Type B pancreatic cell (in vitro differentiated cells): ENCODE measurements at regions not wholly inside any gene's neighbourhood (a gene's known extent, or its start where the extent isn't known, plus 50 kb on each side); places are given as distances from the start of the nearest gene placed in this dataset.
"Not testable (repeated sequence)": the region's sequence is repeated elsewhere in the genome, so short reads cannot be mapped to it uniquely, and the experiment has no call there.

ENCODE experiments used
- DNase-seq: peaks from one replicate; pipeline ENCODE4 v3.0.0; 2021; ENCODE audit warnings: mixed read lengths; ENCODE audit not compliant: unreplicated experiment; ENCODE audit errors: extremely low spot score
- H3K27ac Mint-ChIP-seq: 2 replicates; pipeline ENCODE4 v1.8.0; 2021; ENCODE audit warnings: mild to moderate bottlenecking, mixed read lengths
- H3K27me3 Mint-ChIP-seq: 2 replicates; pipeline ENCODE4 v1.8.0; 2021; ENCODE audit warnings: mixed read lengths
- H3K36me3 Mint-ChIP-seq: 2 replicates; pipeline ENCODE4 v1.8.0; 2021; ENCODE audit warnings: mixed read lengths
- H3K4me1 Mint-ChIP-seq: one replicate; pipeline ENCODE4 v1.8.0; 2021; ENCODE audit warnings: mixed read lengths; ENCODE audit not compliant: unreplicated experiment
- H3K4me3 Mint-ChIP-seq: 2 replicates; pipeline ENCODE4 v1.8.0; 2021; ENCODE audit warnings: mild to moderate bottlenecking, mixed read lengths
- H3K9me3 Mint-ChIP-seq: 2 replicates; pipeline ENCODE4 v1.8.0; 2021; ENCODE audit warnings: mixed read lengths
- CTCF ChIP-seq: fragments of 200-600 bp; sonication (generic); conservative IDR thresholded peaks from 2 replicates; pipeline ENCODE4 v1.5.0; 2021; ENCODE audit warnings: antibody characterized with exemption, mild to moderate bottlenecking

- TF ChIP-seq CTCF = no peak
- Mint-ChIP-seq H3K4me1 (no peaks in the 10 kb centered on the region), H3K27me3 (no peaks in the 10 kb centered on the region), H3K27ac (no peak overlapping the region), H3K36me3 (no peaks in the 10 kb centered on the region), H3K4me3 (no peak overlapping the region), H3K9me3 (no peaks in the 10 kb centered on the region)
- DNase-seq = no peak
Observed at GRCh38 chr11:49377978-49378377, 169.6 kb upstream of the FOLH1 start.

- not testable (repeated sequence) for H3K27me3 Mint-ChIP-seq, H3K4me3 Mint-ChIP-seq, H3K9me3 Mint-ChIP-seq, H3K27ac Mint-ChIP-seq, DNase-seq, H3K36me3 Mint-ChIP-seq, H3K4me1 Mint-ChIP-seq
Observed at GRCh38 chr11:49373866-49374265, 165.5 kb upstream of the FOLH1 start.

- not testable (repeated sequence) for H3K9me3 Mint-ChIP-seq, H3K27me3 Mint-ChIP-seq, H3K4me3 Mint-ChIP-seq, H3K27ac Mint-ChIP-seq, H3K36me3 Mint-ChIP-seq, H3K4me1 Mint-ChIP-seq, DNase-seq
Observed at GRCh38 chr11:49373385-49373784, 165.0 kb upstream of the FOLH1 start.

- not testable (repeated sequence) for H3K36me3 Mint-ChIP-seq, H3K4me3 Mint-ChIP-seq, H3K27ac Mint-ChIP-seq, H3K27me3 Mint-ChIP-seq, DNase-seq, H3K9me3 Mint-ChIP-seq, H3K4me1 Mint-ChIP-seq
- peak; percentile 56 for TF ChIP-seq CTCF
Observed at GRCh38 chr11:49372137-49372536, 163.7 kb upstream of the FOLH1 start.

- H3K27ac Mint-ChIP-seq, H3K36me3 Mint-ChIP-seq, H3K4me3 Mint-ChIP-seq, H3K9me3 Mint-ChIP-seq, DNase-seq, H3K4me1 Mint-ChIP-seq, H3K27me3 Mint-ChIP-seq: not testable (repeated sequence)
Observed at GRCh38 chr11:49368556-49368955, 160.2 kb upstream of the FOLH1 start.

GRCh38 chr11:49365375-49365774 lies 157.0 kb upstream of the FOLH1 start:
- H3K9me3 Mint-ChIP-seq, DNase-seq, H3K4me3 Mint-ChIP-seq, H3K4me1 Mint-ChIP-seq, H3K27ac Mint-ChIP-seq, H3K27me3 Mint-ChIP-seq, H3K36me3 Mint-ChIP-seq: not testable (repeated sequence)

- not testable (repeated sequence) for H3K27me3 Mint-ChIP-seq, H3K27ac Mint-ChIP-seq, H3K4me1 Mint-ChIP-seq, H3K4me3 Mint-ChIP-seq, DNase-seq, H3K36me3 Mint-ChIP-seq, H3K9me3 Mint-ChIP-seq
Observed at GRCh38 chr11:49362994-49363393, 154.6 kb upstream of the FOLH1 start.

- not testable (repeated sequence) for H3K27me3 Mint-ChIP-seq, DNase-seq, H3K27ac Mint-ChIP-seq, H3K9me3 Mint-ChIP-seq, H3K4me1 Mint-ChIP-seq, H3K36me3 Mint-ChIP-seq, H3K4me3 Mint-ChIP-seq
Observed at GRCh38 chr11:49354536-49354935, 146.1 kb upstream of the FOLH1 start.

GRCh38 chr11:49352868-49353267 lies 144.5 kb upstream of the FOLH1 start:
- not testable (repeated sequence) for H3K4me3 Mint-ChIP-seq, H3K9me3 Mint-ChIP-seq, DNase-seq, H3K27ac Mint-ChIP-seq, H3K36me3 Mint-ChIP-seq, H3K4me1 Mint-ChIP-seq, H3K27me3 Mint-ChIP-seq

GRCh38 chr11:49346627-49347026 lies 138.2 kb upstream of the FOLH1 start:
- not testable (repeated sequence) for H3K4me1 Mint-ChIP-seq, H3K36me3 Mint-ChIP-seq, DNase-seq, H3K27ac Mint-ChIP-seq, H3K9me3 Mint-ChIP-seq, H3K27me3 Mint-ChIP-seq, H3K4me3 Mint-ChIP-seq

- H3K9me3 Mint-ChIP-seq, H3K27ac Mint-ChIP-seq, DNase-seq, H3K4me1 Mint-ChIP-seq, H3K36me3 Mint-ChIP-seq, H3K27me3 Mint-ChIP-seq, H3K4me3 Mint-ChIP-seq: not testable (repeated sequence)
Observed at GRCh38 chr11:49328485-49329186, 120.2 kb upstream of the FOLH1 start.

GRCh38 chr11:49327766-49328165 lies 119.4 kb upstream of the FOLH1 start:
- not testable (repeated sequence) for DNase-seq, H3K27ac Mint-ChIP-seq, H3K27me3 Mint-ChIP-seq, H3K9me3 Mint-ChIP-seq, H3K36me3 Mint-ChIP-seq, H3K4me3 Mint-ChIP-seq, H3K4me1 Mint-ChIP-seq

- H3K36me3 Mint-ChIP-seq, H3K4me3 Mint-ChIP-seq, H3K27me3 Mint-ChIP-seq, H3K9me3 Mint-ChIP-seq, H3K4me1 Mint-ChIP-seq, DNase-seq: not testable (repeated sequence)
- peak overlapping the region; percentile 41 for H3K27ac Mint-ChIP-seq
Observed at GRCh38 chr11:49326651-49327050, 118.2 kb upstream of the FOLH1 start.
